Glomerular visceral epithelial cell (primary cell): ENCODE measurements at regions not wholly inside any gene's neighbourhood (a gene's known extent, or its start where the extent isn't known, plus 50 kb on each side); places are given as distances from the start of the nearest gene placed in this dataset.
"Not testable (repeated sequence)": the region's sequence is repeated elsewhere in the genome, so short reads cannot be mapped to it uniquely, and the experiment has no call there.

Experiments
- DNase-seq: peaks from one replicate; pipeline ENCODE4 v3.0.0-alpha.2; 2016; ENCODE audit errors: extremely low spot score

DNA sequence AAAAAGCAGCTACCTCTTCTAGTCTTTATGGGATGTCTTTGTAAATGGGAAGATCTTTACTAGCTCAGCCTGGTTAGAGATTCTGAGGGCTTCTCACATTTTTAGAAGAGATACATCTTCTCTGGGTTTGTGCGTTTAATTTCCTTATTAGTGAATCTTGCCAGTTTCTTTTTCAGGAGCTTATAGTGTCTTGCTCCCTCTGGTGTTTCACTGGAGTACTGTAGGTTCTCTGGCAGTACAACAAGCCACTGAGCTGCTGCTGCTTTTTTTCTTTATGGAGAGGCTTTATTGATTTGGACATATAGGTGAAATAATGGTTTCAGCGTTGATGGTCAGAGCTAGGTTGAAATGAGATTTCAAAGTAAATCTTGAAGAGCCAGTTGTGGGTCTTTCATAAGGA is 82.9 kb downstream of the LAS1L start:
- peak; percentile 10 for DNase-seq

DNA sequence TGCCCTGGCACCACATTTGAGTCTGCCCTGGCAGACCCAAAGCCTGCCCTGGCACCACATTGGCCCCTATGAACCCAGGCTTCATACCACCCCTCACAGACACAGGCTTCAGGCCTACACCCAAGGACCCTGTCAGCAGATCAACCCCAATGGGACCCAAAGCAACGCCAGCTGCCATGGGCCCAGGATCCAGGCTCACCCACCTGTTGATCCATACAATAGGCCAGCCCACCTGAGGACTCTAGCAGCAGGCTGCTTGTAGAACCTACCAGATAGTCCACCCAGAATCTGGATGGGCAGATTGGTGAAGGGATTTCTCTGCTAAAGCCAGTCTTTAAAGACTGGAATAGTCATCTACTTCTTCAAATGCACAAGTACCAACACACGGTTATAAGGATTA is 114.4 kb downstream of the LAS1L start:
- DNase-seq = no peak

DNA sequence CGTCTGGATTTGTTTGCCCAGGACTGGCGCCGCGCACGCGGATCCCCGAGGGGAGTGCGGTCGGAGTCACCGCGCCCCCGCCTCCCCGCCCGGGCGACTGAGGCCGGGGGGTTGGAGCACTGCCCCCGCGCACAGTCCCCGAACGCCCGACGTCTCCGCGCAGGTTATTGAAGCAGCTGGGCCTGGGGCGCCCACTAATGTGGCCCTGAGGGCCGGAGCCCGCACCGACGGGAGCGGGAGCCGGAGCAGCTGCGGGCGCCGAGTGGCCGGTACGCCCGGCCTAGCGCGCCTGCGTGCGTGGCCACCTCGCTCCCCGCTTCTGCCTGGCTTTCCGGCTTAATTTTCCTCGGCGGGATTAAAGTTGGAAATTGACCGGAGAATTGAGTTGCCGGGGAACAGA is 126.9 kb downstream of the LAS1L start:
- not testable (repeated sequence) for DNase-seq

DNA sequence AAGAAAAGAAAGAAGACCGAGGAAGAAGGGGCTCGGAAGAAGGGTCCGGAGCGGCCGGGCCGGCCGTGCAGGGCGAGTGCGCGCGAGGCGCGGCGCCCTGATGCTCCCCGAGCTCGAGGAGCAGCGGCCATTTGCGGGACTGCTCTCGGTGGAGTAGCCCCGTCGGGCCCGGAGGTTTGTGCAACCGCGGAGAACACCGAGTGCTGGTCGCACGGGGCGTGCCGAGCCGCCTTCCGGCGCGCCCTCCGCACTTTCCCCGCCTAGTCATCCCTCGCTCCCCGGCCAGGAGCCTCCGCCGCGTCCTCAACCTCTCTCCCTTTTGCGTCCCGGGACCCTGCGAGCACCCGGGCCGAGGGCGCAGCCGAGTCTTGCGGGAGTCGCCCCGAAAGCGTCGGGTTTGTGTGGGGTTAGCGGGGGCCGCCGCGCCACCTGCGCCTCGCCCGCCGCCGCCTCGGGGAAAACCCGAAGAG is 127.4 kb downstream of the LAS1L start:
- no peak for DNase-seq

DNA sequence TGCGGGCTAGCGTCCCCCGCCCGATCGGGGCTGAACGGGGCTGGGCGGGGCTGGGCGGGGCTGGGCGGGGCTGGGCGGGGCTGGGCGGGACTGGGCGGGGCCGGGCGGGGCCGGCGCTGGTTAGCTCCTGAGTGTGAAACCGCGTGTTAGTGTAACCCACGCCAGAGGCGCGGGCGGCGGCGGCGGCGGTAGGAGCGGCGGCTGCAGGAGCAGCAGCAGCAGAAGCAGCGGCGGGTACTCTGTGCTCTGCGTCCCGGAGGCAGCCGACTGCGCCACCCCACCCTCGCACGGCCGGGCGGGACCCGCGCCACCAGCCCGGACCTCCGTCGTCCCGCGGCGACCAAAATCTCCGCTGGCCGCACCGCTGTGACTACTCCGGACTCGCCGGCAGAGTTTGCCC is 128.1 kb downstream of the LAS1L start:
- no peak for DNase-seq

DNA sequence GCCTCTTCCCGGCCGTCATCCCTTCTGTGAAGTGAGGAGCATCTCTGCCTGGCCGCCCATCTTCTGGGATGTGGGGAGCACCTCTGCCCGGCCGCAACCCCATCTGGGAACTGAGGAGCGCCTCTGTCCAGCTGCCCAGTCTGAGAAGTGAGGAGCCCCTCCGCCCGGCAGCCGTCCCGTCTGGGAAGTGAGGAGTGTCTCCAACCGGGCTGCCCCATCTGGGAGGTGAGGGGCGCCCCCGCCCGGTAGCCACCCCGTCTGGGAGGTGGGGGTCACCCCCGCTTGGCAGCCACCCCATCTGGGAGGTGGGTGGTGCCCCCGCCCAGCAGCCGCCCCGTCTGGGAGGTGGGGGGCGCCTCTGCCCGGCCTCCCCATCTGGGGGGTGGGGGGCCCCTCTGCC is 142.3 kb downstream of the LAS1L start:
- DNase-seq = no peak

DNA sequence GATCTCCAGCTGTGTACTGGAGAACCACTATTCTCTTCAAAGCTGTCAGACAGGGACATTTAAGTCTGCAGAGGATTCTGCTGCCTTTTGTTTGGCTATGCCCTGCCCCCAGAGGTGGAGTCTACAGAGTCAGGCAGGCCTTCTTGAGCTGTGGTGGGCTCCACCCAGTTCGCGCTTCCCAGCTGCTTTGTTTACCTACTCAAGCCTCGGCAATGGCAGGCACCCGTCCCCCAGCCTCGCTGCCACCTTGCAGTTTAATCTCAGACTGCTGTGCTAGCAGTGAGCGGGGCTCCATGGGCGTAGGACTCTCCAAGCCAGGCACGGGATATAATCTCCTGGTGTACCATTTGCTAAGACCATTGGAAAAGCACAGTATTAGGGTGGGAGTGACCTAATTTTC is 145.5 kb downstream of the LAS1L start:
- DNase-seq = not testable (repeated sequence)
